ENCODE measurements at regions not wholly inside any gene's neighbourhood (a gene's known extent, or its start where the extent isn't known, plus 50 kb on each side); places are given as distances from the start of the nearest gene placed in this dataset.

GRCh38 chr13:67554286-67554685 is 324.1 kb upstream of the PCDH9 start:
- Histone ChIP-seq H3K4me1 (ENCODE audit: insufficient read depth) (no peaks in the 10 kb centered on the region), H3F3A (ENCODE audit: insufficient read depth) (no peaks in the 10 kb centered on the region), H3K27ac (no peak overlapping the region), H3K4me2 (ENCODE audit: unreplicated experiment) (no peak overlapping the region), H3K9me2 (ENCODE audit: insufficient read depth) (no peaks in the 10 kb centered on the region), H3K4me3 (no peak overlapping the region), H2AFZ (no peak overlapping the region), H3K9me3 (ENCODE audit: low read depth) (no peaks in the 10 kb centered on the region), H3K9ac (no peak overlapping the region), H4K20me1 (ENCODE audit: insufficient read depth) (no peaks in the 10 kb centered on the region), H3K36me3 (ENCODE audit: low read depth) (no peaks in the 10 kb centered on the region), H3K79me2 (ENCODE audit: insufficient read depth) (no peaks in the 10 kb centered on the region), H3K27me3 (replicated peaks; ENCODE audit: insufficient read depth) (no peaks in the 10 kb centered on the region)
- no peak for TF ChIP-seq EZH2phosphoT487 (IDR thresholded peaks at IDR 0.05; ENCODE audit: insufficient read depth, low read depth)
- no peak for TF ChIP-seq EZH2 (IDR thresholded peaks at IDR 0.05; ENCODE audit: insufficient read depth, poor library complexity, severe bottlenecking)
- no peak for DNase-seq
- in situ Hi-C loops (cut with MboI): no loop called here

- no peak overlapping the region for H3K27ac ChIP-seq
- H3K27me3 ChIP-seq (replicated peaks; ENCODE audit: insufficient read depth): no peaks in the 10 kb centered on the region
- no peaks in the 10 kb centered on the region for H3K9me3 ChIP-seq (ENCODE audit: low read depth)
- TF ChIP-seq EZH2 (IDR thresholded peaks at IDR 0.05; ENCODE audit: insufficient read depth, poor library complexity, severe bottlenecking): no peak
- TF ChIP-seq EZH2phosphoT487 (IDR thresholded peaks at IDR 0.05; ENCODE audit: insufficient read depth, low read depth): no peak
- H3K4me1 ChIP-seq (ENCODE audit: insufficient read depth): no peaks in the 10 kb centered on the region
- no peak for DNase-seq
- H4K20me1 ChIP-seq (ENCODE audit: insufficient read depth): no peaks in the 10 kb centered on the region
- H3K36me3 ChIP-seq (ENCODE audit: low read depth): no peaks in the 10 kb centered on the region
- H3K4me2 ChIP-seq (ENCODE audit: unreplicated experiment): no peak overlapping the region
- no peak overlapping the region for H3K9ac ChIP-seq
- in situ Hi-C loops (cut with MboI): no loop called here
- no peaks in the 10 kb centered on the region for H3K79me2 ChIP-seq (ENCODE audit: insufficient read depth)
- H3K9me2 ChIP-seq (ENCODE audit: insufficient read depth): no peaks in the 10 kb centered on the region
- WGBS, 2 experiments (ENCODE audit: low coverage in 1 of 2, low lambda C conversion rate in 2 of 2, missing lambda C conversion rate in 2 of 2): 38 to 50% methylated on average over 4 of the region's 4 CpGs
- no peak overlapping the region for H2AFZ ChIP-seq
- H3K4me3 ChIP-seq: no peak overlapping the region
- no peaks in the 10 kb centered on the region for H3F3A ChIP-seq (ENCODE audit: insufficient read depth)
Observed at GRCh38 chr13:67549331-67549730, 319.2 kb upstream of the PCDH9 start.

DNA sequence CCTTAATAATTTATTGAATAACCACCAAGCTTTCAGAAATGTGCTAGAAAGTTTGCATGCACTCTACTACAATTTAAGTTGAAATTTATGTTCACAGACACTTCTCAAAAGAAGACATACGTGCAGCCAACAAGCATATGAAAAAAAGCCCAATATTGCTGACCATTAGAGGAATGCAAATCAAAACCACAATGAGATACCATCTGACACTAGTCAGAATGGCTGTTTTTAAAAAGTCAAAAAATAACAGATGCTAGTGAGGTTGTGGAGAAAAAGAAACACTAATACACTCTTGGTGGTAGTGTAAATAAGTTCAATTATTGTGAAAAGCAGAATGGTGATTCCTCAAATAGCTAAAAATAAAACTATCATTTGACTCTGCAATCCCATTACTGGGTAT is 308.8 kb upstream of the PCDH9 start:
- no peaks in the 10 kb centered on the region for H4K20me1 ChIP-seq (ENCODE audit: insufficient read depth)
- no peaks in the 10 kb centered on the region for H3K4me1 ChIP-seq (ENCODE audit: insufficient read depth)
- no peaks in the 10 kb centered on the region for H3K27me3 ChIP-seq (replicated peaks; ENCODE audit: insufficient read depth)
- no peaks in the 10 kb centered on the region for H3K9me2 ChIP-seq (ENCODE audit: insufficient read depth)
- no peak overlapping the region for H3K4me2 ChIP-seq (ENCODE audit: unreplicated experiment)
- TF ChIP-seq EZH2 (IDR thresholded peaks at IDR 0.05; ENCODE audit: insufficient read depth, poor library complexity, severe bottlenecking) (no peak), EZH2phosphoT487 (IDR thresholded peaks at IDR 0.05; ENCODE audit: insufficient read depth, low read depth) (no peak)
- DNase-seq: no peak
- no peak overlapping the region for H3K4me3 ChIP-seq
- no peaks in the 10 kb centered on the region for H3K9me3 ChIP-seq (ENCODE audit: low read depth)
- H2AFZ ChIP-seq: no peak overlapping the region
- H3K27ac ChIP-seq: no peak overlapping the region
- no peaks in the 10 kb centered on the region for H3K79me2 ChIP-seq (ENCODE audit: insufficient read depth)
- no peak overlapping the region for H3K9ac ChIP-seq
- no peaks in the 10 kb centered on the region for H3K36me3 ChIP-seq (ENCODE audit: low read depth)
- in situ Hi-C loops (cut with MboI): no loop called here
- WGBS, 2 experiments (ENCODE audit: low coverage in 1 of 2, low lambda C conversion rate in 2 of 2, missing lambda C conversion rate in 2 of 2): 0% methylated on average over 1 of the region's 1 CpG
- H3F3A ChIP-seq (ENCODE audit: insufficient read depth): no peaks in the 10 kb centered on the region

DNA sequence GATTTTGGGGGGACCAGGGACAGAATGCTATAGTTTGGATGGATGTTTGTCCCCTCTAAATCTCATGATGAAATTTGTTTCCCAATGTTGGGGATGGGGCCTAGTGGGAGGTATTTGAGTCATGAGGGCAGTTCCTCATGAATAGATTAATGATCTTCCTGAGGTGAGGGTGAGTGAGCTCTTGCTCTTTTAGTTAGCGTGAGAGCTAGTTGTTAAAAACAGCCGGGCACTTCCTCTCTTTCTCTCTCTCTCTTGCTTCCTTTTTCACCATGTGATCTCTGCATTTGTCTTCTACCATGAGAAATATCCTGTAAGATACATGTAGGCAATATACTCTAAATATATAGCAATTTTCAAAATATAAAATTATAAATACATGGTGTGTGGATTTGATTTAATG is 290.8 kb upstream of the PCDH9 start:
- DNase-seq: no peak
- WGBS, 2 experiments (ENCODE audit: low coverage in 1 of 2, low lambda C conversion rate in 2 of 2, missing lambda C conversion rate in 2 of 2): 10 to 24% methylated on average over 2 of the region's 2 CpGs
- H2AFZ ChIP-seq: no peak overlapping the region
- no peak overlapping the region for H3K9ac ChIP-seq
- TF ChIP-seq EZH2phosphoT487 (IDR thresholded peaks at IDR 0.05; ENCODE audit: insufficient read depth, low read depth): no peak
- TF ChIP-seq EZH2 (IDR thresholded peaks at IDR 0.05; ENCODE audit: insufficient read depth, poor library complexity, severe bottlenecking): no peak
- H3K4me1 ChIP-seq (ENCODE audit: insufficient read depth): no peaks in the 10 kb centered on the region
- H3K36me3 ChIP-seq (ENCODE audit: low read depth): no peaks in the 10 kb centered on the region
- no peaks in the 10 kb centered on the region for H3K27me3 ChIP-seq (replicated peaks; ENCODE audit: insufficient read depth)
- in situ Hi-C loops (cut with MboI): no loop called here
- H3F3A ChIP-seq (ENCODE audit: insufficient read depth): no peaks in the 10 kb centered on the region
- H3K4me3 ChIP-seq: no peak overlapping the region
- H3K27ac ChIP-seq: no peak overlapping the region
- no peak overlapping the region for H3K4me2 ChIP-seq (ENCODE audit: unreplicated experiment)
- no peaks in the 10 kb centered on the region for H3K79me2 ChIP-seq (ENCODE audit: insufficient read depth)
- H4K20me1 ChIP-seq (ENCODE audit: insufficient read depth): no peaks in the 10 kb centered on the region
- no peaks in the 10 kb centered on the region for H3K9me3 ChIP-seq (ENCODE audit: low read depth)
- H3K9me2 ChIP-seq (ENCODE audit: insufficient read depth): no peaks in the 10 kb centered on the region

DNA sequence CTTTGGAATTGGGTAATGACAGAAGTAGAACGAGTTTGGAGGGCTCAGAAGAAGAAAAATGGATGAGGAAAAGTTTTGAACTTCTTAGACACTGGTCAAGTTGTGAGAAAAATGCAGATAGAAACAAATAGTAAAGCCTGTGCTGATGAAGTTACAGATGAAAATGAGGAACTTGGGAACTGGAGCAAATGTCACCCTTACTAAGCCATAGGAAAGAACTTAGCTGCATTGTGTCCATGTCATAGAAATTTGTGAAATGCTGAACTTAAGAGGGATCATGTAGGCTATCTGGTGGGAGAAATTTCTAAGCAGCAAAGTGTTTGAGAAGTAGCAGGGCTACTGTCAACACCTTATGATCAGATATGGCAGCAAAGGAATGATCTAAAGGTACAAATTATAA is 289.2 kb upstream of the PCDH9 start:
- Histone ChIP-seq H3K9ac (no peak overlapping the region), H3K27me3 (replicated peaks; ENCODE audit: insufficient read depth) (no peaks in the 10 kb centered on the region), H3K9me2 (ENCODE audit: insufficient read depth) (no peaks in the 10 kb centered on the region), H4K20me1 (ENCODE audit: insufficient read depth) (no peaks in the 10 kb centered on the region), H3K27ac (no peak overlapping the region), H3K79me2 (ENCODE audit: insufficient read depth) (no peaks in the 10 kb centered on the region), H3K36me3 (ENCODE audit: low read depth) (no peaks in the 10 kb centered on the region), H3K4me2 (ENCODE audit: unreplicated experiment) (no peak overlapping the region), H2AFZ (no peak overlapping the region), H3K4me3 (no peak overlapping the region), H3K4me1 (ENCODE audit: insufficient read depth) (no peaks in the 10 kb centered on the region), H3K9me3 (ENCODE audit: low read depth) (no peaks in the 10 kb centered on the region), H3F3A (ENCODE audit: insufficient read depth) (no peaks in the 10 kb centered on the region)
- WGBS, 2 experiments (ENCODE audit: low coverage in 1 of 2, low lambda C conversion rate in 2 of 2, missing lambda C conversion rate in 2 of 2): 0% methylated on average over 1 of the region's 1 CpG
- TF ChIP-seq EZH2phosphoT487 (IDR thresholded peaks at IDR 0.05; ENCODE audit: insufficient read depth, low read depth) (no peak), EZH2 (IDR thresholded peaks at IDR 0.05; ENCODE audit: insufficient read depth, poor library complexity, severe bottlenecking) (no peak)
- in situ Hi-C loops (cut with MboI): no loop called here
- DNase-seq: no peak

Data from GM23248 (cell line).